H1 (cell line): ENCODE measurements at regions not wholly inside any gene's neighbourhood (a gene's known extent, or its start where the extent isn't known, plus 50 kb on each side); places are given as distances from the start of the nearest gene placed in this dataset.
A peak's percentile ranks its signal among the peaks of the same experiment; 100 is the strongest.

Source experiments
- CTCF ChIA-PET: fragments of 300-600 bp; sonication (Branson Sonifier 250); formaldehyde crosslinking; loops from one replicate; lab custom pipeline; 2021; ENCODE audit not compliant: partially characterized antibody; lab: Charles Lee
- POLR2A ChIA-PET: fragments of 300-600 bp; sonication (Branson Sonifier 250); formaldehyde crosslinking; loops from one replicate; lab custom pipeline; 2021; ENCODE audit warnings: inconsistent platforms; ENCODE audit not compliant: partially characterized antibody; lab: Charles Lee
- DNase-seq, 2 experiments: peaks; one replicate each; pipeline versions ENCODE4 v3.0.0 to v3.0.0-alpha.2; 2010 to 2022; ENCODE audit warnings: low spot score in 2 of 2, low read depth in 1 of 2, mixed read lengths in 1 of 2
- FAIRE-seq: peaks from 2 replicates; lab custom pipeline; 2011; peaks lifted over from hg19 to GRCh38; lab: Jason Lieb, UNC
- H2AFZ ChIP-seq: 2 replicates; pipeline ENCODE4 v1.8.1; 2012; ENCODE audit warnings: low read length, inconsistent platforms
- H2AK5ac ChIP-seq: 2 replicates; pipeline ENCODE4 v1.6.1; 2013; ENCODE audit warnings: low read depth, low read length
- H2BK120ac ChIP-seq: replicated peaks from 2 replicates; pipeline ENCODE3; 2013; ENCODE audit warnings: low read depth, low read length, inconsistent platforms
- H2BK12ac ChIP-seq: 2 replicates; pipeline ENCODE4 v1.6.1; 2013; ENCODE audit warnings: low read depth, low read length
- H2BK15ac ChIP-seq: 2 replicates; pipeline ENCODE4 v1.6.1; 2013; ENCODE audit warnings: low read length
- H2BK20ac ChIP-seq: 2 replicates; pipeline ENCODE4 v1.6.1; 2013; ENCODE audit warnings: low read length
- H2BK5ac ChIP-seq: 2 replicates; pipeline ENCODE4 v1.6.1; 2013; ENCODE audit warnings: low read depth, low read length
- H3K14ac ChIP-seq: 2 replicates; pipeline ENCODE4 v1.6.1; 2013; ENCODE audit warnings: inconsistent platforms; ENCODE audit not compliant: insufficient read length
- H3K18ac ChIP-seq: 2 replicates; pipeline ENCODE4 v1.6.1; 2013; ENCODE audit warnings: low read length; ENCODE audit errors: extremely low read depth
- H3K23ac ChIP-seq: 2 replicates; pipeline ENCODE4 v1.6.1; 2013; ENCODE audit warnings: inconsistent platforms; ENCODE audit not compliant: insufficient read length
- H3K23me2 ChIP-seq: 2 replicates; pipeline ENCODE4 v1.6.1; 2013; ENCODE audit warnings: low read depth, low read length
- H3K27ac ChIP-seq: 2 replicates; pipeline ENCODE4 v1.6.1; 2011; ENCODE audit warnings: low read depth, low read length, inconsistent platforms
- H3K27me3 ChIP-seq, 4 experiments: replicated peaks in 1 of 4; 1 replicate in 1 of 4; 2 replicates in 3 of 4; pipeline versions ENCODE4 v1.6.1 to v1.8.1; 2011 to 2013; ENCODE audit warnings: low read length in 3 of 4, mild to moderate bottlenecking in 3 of 4, inconsistent platforms in 2 of 4, mixed read lengths in 2 of 4, moderate library complexity in 1 of 4; ENCODE audit not compliant: control insufficient read depth in 3 of 4, insufficient read depth in 3 of 4; ENCODE audit errors: extremely low read depth in 1 of 4
- H3K36me3 ChIP-seq, 4 experiments: 2 replicates each; pipeline versions ENCODE4 v1.6.1 to v1.8.1; 2011 to 2013; ENCODE audit warnings: mild to moderate bottlenecking in 4 of 4, low read length in 3 of 4, moderate library complexity in 2 of 4, control low read depth in 1 of 4, inconsistent platforms in 1 of 4; ENCODE audit not compliant: insufficient read depth in 4 of 4, control insufficient read depth in 2 of 4
- H3K4ac ChIP-seq: replicated peaks from 2 replicates; pipeline ENCODE3; 2013; ENCODE audit warnings: low read length, low read depth, mixed read lengths, inconsistent platforms; ENCODE audit not compliant: insufficient read length
- H3K4me1 ChIP-seq, 4 experiments: replicated peaks in 1 of 4; 1 replicate in 1 of 4; 2 replicates in 3 of 4; pipeline versions ENCODE4 v1.6.1 to v1.8.1; 2011 to 2013; ENCODE audit warnings: low read length in 3 of 4, inconsistent platforms in 2 of 4, mixed read lengths in 1 of 4; ENCODE audit not compliant: insufficient read depth in 4 of 4, control insufficient read depth in 3 of 4
- H3K4me2 ChIP-seq, 2 experiments: 2 replicates each; pipeline versions ENCODE4 v1.6.1 to v1.8.1; 2011 to 2013; ENCODE audit warnings: low read depth in 2 of 2, low read length in 2 of 2, control low read depth in 1 of 2, inconsistent platforms in 1 of 2, mild to moderate bottlenecking in 1 of 2; ENCODE audit not compliant: insufficient read depth in 1 of 2
- H3K4me3 ChIP-seq, 4 experiments: fragments of 200-600, 300-600 bp in 1 of 4; sonication (generic), shearing (Covaris generic), sonication (Bioruptor Twin) in 1 of 4; 2 replicates each; pipeline versions ENCODE4 v1.5.1 to v1.8.1; 2011 to 2016; ENCODE audit warnings: low read length in 4 of 4, low read depth in 3 of 4, control low read depth in 2 of 4, inconsistent platforms in 2 of 4, mild to moderate bottlenecking in 2 of 4, mixed read lengths in 1 of 4, moderate library complexity in 1 of 4; ENCODE audit not compliant: insufficient read depth in 2 of 4; ENCODE audit errors: extremely low read depth in 1 of 4
- H3K56ac ChIP-seq: replicated peaks from 2 replicates; pipeline ENCODE3; 2013; ENCODE audit warnings: low read depth, mild to moderate bottlenecking, mixed read lengths, low read length, inconsistent platforms; ENCODE audit not compliant: insufficient read length
- H3K79me1 ChIP-seq: 2 replicates; pipeline ENCODE4 v1.6.1; 2013; ENCODE audit warnings: low read depth, low read length, control low read depth
- H3K79me2 ChIP-seq, 2 experiments: 2 replicates each; pipeline versions ENCODE4 v1.6.1 to v1.8.1; 2012 to 2013; ENCODE audit warnings: low read length in 2 of 2, mild to moderate bottlenecking in 2 of 2, inconsistent platforms in 1 of 2; ENCODE audit not compliant: insufficient read depth in 2 of 2, control insufficient read depth in 1 of 2
- H3K9ac ChIP-seq, 4 experiments: replicated peaks in 1 of 4; 1 replicate in 1 of 4; 2 replicates in 3 of 4; pipeline versions ENCODE4 v1.6.1 to v1.8.1; 2011 to 2013; ENCODE audit warnings: low read depth in 3 of 4, low read length in 3 of 4, control low read depth in 2 of 4, mild to moderate bottlenecking in 2 of 4, moderate library complexity in 2 of 4, inconsistent platforms in 1 of 4; ENCODE audit errors: extremely low read depth in 1 of 4
- H3K9me3 ChIP-seq, 2 experiments: 2 replicates each; pipeline versions ENCODE4 v1.6.1 to v1.8.1; 2012 to 2013; ENCODE audit warnings: mild to moderate bottlenecking in 2 of 2, moderate library complexity in 2 of 2, control low read depth in 1 of 2, inconsistent platforms in 1 of 2, low read depth in 1 of 2, low read length in 1 of 2, mixed read lengths in 1 of 2; ENCODE audit not compliant: insufficient read depth in 2 of 2
- H4K20me1 ChIP-seq, 2 experiments: replicated peaks in 1 of 2; 2 replicates each; pipeline versions ENCODE3 to v1.8.1; 2011 to 2013; ENCODE audit warnings: inconsistent platforms in 2 of 2, low read length in 2 of 2, mild to moderate bottlenecking in 1 of 2; ENCODE audit not compliant: insufficient read depth in 2 of 2, control insufficient read depth in 1 of 2
- H4K5ac ChIP-seq: 2 replicates; pipeline ENCODE4 v1.6.1; 2013; ENCODE audit warnings: low read length, low read depth, mixed read lengths, inconsistent platforms; ENCODE audit not compliant: insufficient read length
- H4K8ac ChIP-seq: 2 replicates; pipeline ENCODE4 v1.8.0; 2013; ENCODE audit warnings: mild to moderate bottlenecking, moderate library complexity, low read length, inconsistent platforms; ENCODE audit not compliant: insufficient read depth; ENCODE audit errors: extremely low read depth
- H4K91ac ChIP-seq: replicated peaks from 2 replicates; pipeline ENCODE3; 2013; ENCODE audit warnings: low read length, mixed read lengths, inconsistent platforms; ENCODE audit not compliant: insufficient read length
- ASH2L ChIP-seq: fragments of 200-600, 300-600 bp; sonication (generic); IDR thresholded peaks from one replicate; pipeline ENCODE4 v1.7.1; 2017; ENCODE audit warnings: low read length
- GABPA ChIP-seq: IDR thresholded peaks from 2 replicates; pipeline ENCODE4 v1.6.1; 2011; ENCODE audit warnings: mild to moderate bottlenecking, low read length, moderate library complexity, borderline replicate concordance; ENCODE audit not compliant: insufficient read depth
- MAFK ChIP-seq: IDR thresholded peaks from 2 replicates; pipeline ENCODE4 v1.6.1; 2012; ENCODE audit warnings: low read depth, mild to moderate bottlenecking, improper control_type of control experiment, low read length
- PHF8 ChIP-seq: fragments of 200-600 bp; sonication (generic); conservative IDR thresholded peaks from 2 replicates; pipeline ENCODE4 v1.7.1; 2012; ENCODE audit warnings: low read depth, mild to moderate bottlenecking, inconsistent platforms, low read length, moderate library complexity
- RBBP5 ChIP-seq: IDR thresholded peaks from 2 replicates; pipeline ENCODE4 v1.7.1; 2012; ENCODE audit warnings: low read depth, mild to moderate bottlenecking, inconsistent platforms, low read length, moderate library complexity, borderline replicate concordance
- RNF2 ChIP-seq: fragments of 200-900, 300-1000 bp; sonication (generic); IDR thresholded peaks from 2 replicates; pipeline ENCODE4 v1.7.1; 2016; ENCODE audit warnings: borderline replicate concordance, low read depth, mild to moderate bottlenecking, antibody characterized with exemption, low read length; ENCODE audit not compliant: poor library complexity, severe bottlenecking; ENCODE audit errors: missing control alignments
- SIN3A ChIP-seq, 2 experiments: IDR thresholded peaks in 1 of 2; conservative IDR thresholded peaks in 1 of 2; 2 replicates each; pipeline ENCODE4 v1.6.1; 2011 to 2012; ENCODE audit warnings: low read length in 2 of 2, improper control_type of control experiment in 1 of 2, low read depth in 1 of 2, mild to moderate bottlenecking in 1 of 2
- SP2 ChIP-seq: IDR thresholded peaks from 2 replicates; pipeline ENCODE4 v1.6.1; 2012; ENCODE audit warnings: mild to moderate bottlenecking, low read length, inconsistent platforms
- SUZ12 ChIP-seq: fragments of 200-600 bp; sonication (generic); IDR thresholded peaks from 2 replicates; pipeline ENCODE4 v1.6.1; 2012; ENCODE audit warnings: mild to moderate bottlenecking, inconsistent platforms, low read length, moderate library complexity, mixed read lengths
- WGBS, 2 experiments: shearing (Covaris generic) in 1 of 2; methylation state at CpG; one replicate each; pipeline versions ENCODE4 v1.1.6 to v1.1.7; 2013 to 2015; ENCODE audit warnings: low lambda C conversion rate in 2 of 2, mixed read lengths in 2 of 2, inconsistent platforms in 1 of 2, low coverage in 1 of 2, missing lambda C conversion rate in 1 of 2; ENCODE audit not compliant: insufficient replicate concordance in 2 of 2, insufficient coverage in 1 of 2, insufficient read length in 1 of 2; ENCODE audit errors: extremely low coverage in 1 of 2, missing lambda C conversion rate in 1 of 2; 5-methylcytosine and 5-hydroxymethylcytosine counted together
- TF ChIP-seq, protein P1 (sequence below), 3 experiments: IDR thresholded peaks; 1 replicate in 2 of 3; 2 replicates in 1 of 3; pipeline versions ENCODE4 v1.5.1 to v1.6.1; 2011; ENCODE audit warnings: low read length in 3 of 3, mild to moderate bottlenecking in 3 of 3, inconsistent platforms in 2 of 3, low read depth in 1 of 3, moderate library complexity in 1 of 3; ENCODE audit not compliant: insufficient read depth in 1 of 3; ENCODE audit errors: control extremely low read depth in 1 of 3
- TF ChIP-seq, protein P2 (sequence below): IDR thresholded peaks from 2 replicates; pipeline ENCODE4 v1.6.1; 2012; ENCODE audit warnings: inconsistent platforms

DNA sequence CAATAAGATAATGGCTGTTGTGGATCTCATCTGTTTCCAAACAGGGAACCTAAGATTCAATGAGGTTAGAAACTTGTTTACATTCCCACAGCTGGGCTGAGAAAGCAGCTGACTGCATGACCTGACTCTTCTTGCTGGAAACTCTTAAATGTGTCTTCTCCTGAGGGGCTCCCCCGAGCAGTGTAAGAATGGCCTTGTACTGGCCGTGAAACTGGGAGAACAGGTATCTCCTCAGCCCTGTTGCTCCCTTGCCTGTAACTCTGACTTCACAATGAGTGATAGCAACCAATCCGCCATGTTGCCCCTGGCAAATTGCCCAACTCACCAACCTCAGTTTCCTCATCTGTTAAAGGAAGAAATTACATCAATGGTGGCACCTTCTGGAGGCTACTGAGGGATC is 59.1 kb upstream of the CCL2 start:
- H4K91ac ChIP-seq: no peak overlapping the region
- no peak overlapping the region for H4K5ac ChIP-seq
- no peaks in the 10 kb centered on the region for H4K20me1 ChIP-seq
- ChIA-PET POLR2A (no interaction called here), CTCF (interaction anchor here (0.6 to 2.3 kb wide), 3 partner anchors 13 to 165 kb away, joined by 4 to 45 read pairs (median 5); partner anchors contain the start of gene CCL1)
- no peak overlapping the region for H2BK15ac ChIP-seq
- H3K79me1 ChIP-seq: no peaks in the 10 kb centered on the region
- H2BK12ac ChIP-seq: no peak overlapping the region
- H3K23me2 ChIP-seq: no peaks in the 10 kb centered on the region
- no peak overlapping the region for H3K18ac ChIP-seq
- no peak overlapping the region for H2BK120ac ChIP-seq
- no peaks in the 10 kb centered on the region for H3K27me3 ChIP-seq
- no peak overlapping the region for H3K4me3 ChIP-seq
- peaks cover 0 to 2% (median 0%) of the 10 kb centered on the region in 4 experiments; a peak in 3 of 7 replicates for H3K4me1 ChIP-seq
- H2BK20ac ChIP-seq: no peak overlapping the region
- DNase-seq (no peak), FAIRE-seq (no peak)
- WGBS, 2 experiments: 97% methylated on average over 3 of the region's 3 CpGs; no CpG with 5 or more reads in 1 of the 2 experiments
- H3K27ac ChIP-seq: no peak overlapping the region
- no peaks in the 10 kb centered on the region for H3K9me3 ChIP-seq
- no peak overlapping the region for H3K9ac ChIP-seq
- H3K4ac ChIP-seq: no peak overlapping the region
- H3K79me2 ChIP-seq: no peaks in the 10 kb centered on the region
- H3K14ac ChIP-seq: no peak overlapping the region
- H3K36me3 ChIP-seq: no peaks in the 10 kb centered on the region
- H2BK5ac ChIP-seq: no peak overlapping the region
- no peak overlapping the region for H2AK5ac ChIP-seq
- no peak overlapping the region for H3K23ac ChIP-seq
- H3K4me2 ChIP-seq: no peak overlapping the region
- H4K8ac ChIP-seq: no peak overlapping the region
- H3K56ac ChIP-seq: no peak overlapping the region
- H2AFZ ChIP-seq: 0 out of 2 replicates have a peak overlapping the region, but pooled peaks have one; percentile 14
- TF ChIP-seq PHF8 (no peak), RNF2 (no peak), MAFK (no peak), GABPA (no peak), ASH2L (no peak), SP2 (no peak), SUZ12 (no peak), RBBP5 (no peak), SIN3A (conservative IDR thresholded peaks at IDR 0.05 in 1 of 2, IDR thresholded peaks at IDR 0.05 in 1 of 2; ENCODE audit: low read depth in 1 of 2, low read length in 2 of 2) (no peak)
- TF ChIP-seq, protein P1, sequence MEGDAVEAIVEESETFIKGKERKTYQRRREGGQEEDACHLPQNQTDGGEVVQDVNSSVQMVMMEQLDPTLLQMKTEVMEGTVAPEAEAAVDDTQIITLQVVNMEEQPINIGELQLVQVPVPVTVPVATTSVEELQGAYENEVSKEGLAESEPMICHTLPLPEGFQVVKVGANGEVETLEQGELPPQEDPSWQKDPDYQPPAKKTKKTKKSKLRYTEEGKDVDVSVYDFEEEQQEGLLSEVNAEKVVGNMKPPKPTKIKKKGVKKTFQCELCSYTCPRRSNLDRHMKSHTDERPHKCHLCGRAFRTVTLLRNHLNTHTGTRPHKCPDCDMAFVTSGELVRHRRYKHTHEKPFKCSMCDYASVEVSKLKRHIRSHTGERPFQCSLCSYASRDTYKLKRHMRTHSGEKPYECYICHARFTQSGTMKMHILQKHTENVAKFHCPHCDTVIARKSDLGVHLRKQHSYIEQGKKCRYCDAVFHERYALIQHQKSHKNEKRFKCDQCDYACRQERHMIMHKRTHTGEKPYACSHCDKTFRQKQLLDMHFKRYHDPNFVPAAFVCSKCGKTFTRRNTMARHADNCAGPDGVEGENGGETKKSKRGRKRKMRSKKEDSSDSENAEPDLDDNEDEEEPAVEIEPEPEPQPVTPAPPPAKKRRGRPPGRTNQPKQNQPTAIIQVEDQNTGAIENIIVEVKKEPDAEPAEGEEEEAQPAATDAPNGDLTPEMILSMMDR (IDR thresholded peaks at IDR 0.05; ENCODE audit: control extremely low read depth in 1 of 3, insufficient read depth in 1 of 3, low read depth in 1 of 3, low read length in 3 of 3): no peak
- TF ChIP-seq, protein P2, sequence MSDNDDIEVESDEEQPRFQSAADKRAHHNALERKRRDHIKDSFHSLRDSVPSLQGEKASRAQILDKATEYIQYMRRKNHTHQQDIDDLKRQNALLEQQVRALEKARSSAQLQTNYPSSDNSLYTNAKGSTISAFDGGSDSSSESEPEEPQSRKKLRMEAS: no peak
